HCT116 (cell line): ENCODE measurements at regions not wholly inside any gene's neighbourhood (a gene's known extent, or its start where the extent isn't known, plus 50 kb on each side); places are given as distances from the start of the nearest gene placed in this dataset.

Source experiments
- ATAC-seq: fragments of 200-7000 bp; cut with Tn5 transposase; 2 replicates; pipeline ENCODE4 v1.9.1; 2020; ENCODE audit warnings: mild to moderate bottlenecking, moderate library complexity
- BruUV-seq: library from RNA; stranded (reverse); fragments of 400-500 nt; replicated peaks from 2 replicates; lab custom pipeline; 2021; lab: Mats Ljungman, UMichigan
- CTCF ChIA-PET: fragments of 300-600 bp; sonication (Branson Sonifier 250); formaldehyde crosslinking; loops from one replicate; lab custom pipeline; 2021; ENCODE audit warnings: antibody characterized with exemption; lab: Charles Lee
- POLR2A ChIA-PET: fragments of 300-600, 350-600 bp; sonication (Branson Sonifier 250); formaldehyde crosslinking; loops from one replicate; lab custom pipeline; 2021; ENCODE audit warnings: antibody characterized with exemption; lab: Charles Lee
- RAD21 ChIA-PET, 2 experiments: fragments of 300-600 bp; sonication (Branson Sonifier 250); formaldehyde crosslinking; loops; one replicate each; lab custom pipeline; 2023; ENCODE audit warnings: low total read pairs in 2 of 2; ENCODE audit not compliant: uncharacterized antibody in 2 of 2, unreplicated experiment in 2 of 2, low non-redundant PET in 1 of 2; lab: Charles Lee
- DNase-seq: peaks from one replicate; pipeline ENCODE4 v3.0.0-alpha.2; 2010; ENCODE audit warnings: low read depth, low spot score
- H2AFZ ChIP-seq: fragments of 200-600 bp; shearing (Covaris generic), sonication (generic); 2 replicates; pipeline ENCODE4 v1.6.1; 2017; ENCODE audit warnings: low read depth, mixed run types, mixed read lengths, antibody characterized with exemption, low read length; ENCODE audit not compliant: poor library complexity, severe bottlenecking
- H3K27ac ChIP-seq: 2 replicates; pipeline ENCODE4 v1.5.1; 2012; ENCODE audit warnings: low read depth, low read length
- H3K27me3 ChIP-seq: fragments of 200-600 bp; sonication (generic); 2 replicates; pipeline ENCODE4 v1.6.1; 2016; ENCODE audit warnings: mixed run types, low read length, mixed read lengths; ENCODE audit not compliant: insufficient read depth
- H3K36me3 ChIP-seq, 2 experiments: fragments of 200-500 bp in 1 of 2; fragments of 200-600 bp in 1 of 2; sonication (Bioruptor generic) in 1 of 2; sonication (generic) in 1 of 2; 2 replicates each; pipeline versions ENCODE4 v1.5.1 to v1.6.1; 2014 to 2016; ENCODE audit warnings: low read length in 2 of 2, inconsistent platforms in 1 of 2, mixed read lengths in 1 of 2, mixed run types in 1 of 2; ENCODE audit not compliant: insufficient read depth in 2 of 2, control insufficient read depth in 1 of 2
- H3K4me1 ChIP-seq, 2 experiments: fragments of 200-600 bp in 1 of 2; sonication (generic) in 1 of 2; 2 replicates each; pipeline versions ENCODE4 v1.5.1 to v1.6.1; 2012 to 2017; ENCODE audit warnings: low read length in 2 of 2, inconsistent platforms in 1 of 2, mild to moderate bottlenecking in 1 of 2, mixed read lengths in 1 of 2, mixed run types in 1 of 2, moderate library complexity in 1 of 2; ENCODE audit not compliant: insufficient read depth in 2 of 2, control insufficient read depth in 1 of 2
- H3K4me2 ChIP-seq: fragments of 200-600 bp; sonication (generic); 2 replicates; pipeline ENCODE4 v1.6.1; 2017; ENCODE audit warnings: mixed run types, low read length, mixed read lengths
- H3K4me3 ChIP-seq, 2 experiments: fragments of 200-600 bp in 1 of 2; sonication (generic) in 1 of 2; replicated peaks in 1 of 2; 2 replicates each; pipeline ENCODE4 v1.5.1; 2011 to 2016; ENCODE audit warnings: low read length in 2 of 2, control low read depth in 1 of 2, low read depth in 1 of 2, mild to moderate bottlenecking in 1 of 2, mixed read lengths in 1 of 2, mixed run types in 1 of 2
- H3K79me2 ChIP-seq: fragments of 200-600 bp; sonication (generic); 2 replicates; pipeline ENCODE4 v1.6.1; 2017; ENCODE audit warnings: mild to moderate bottlenecking, mixed run types, low read length, moderate library complexity, mixed read lengths; ENCODE audit not compliant: insufficient read depth
- H3K9ac ChIP-seq: fragments of 200-600 bp; sonication (generic); 2 replicates; pipeline ENCODE4 v1.6.1; 2016; ENCODE audit warnings: low read length, mixed read lengths
- H3K9me2 ChIP-seq: fragments of 200-600 bp; sonication (generic), shearing (Covaris generic); 2 replicates; pipeline ENCODE4 v1.6.1; 2017; ENCODE audit warnings: mixed run types, mild to moderate bottlenecking, moderate library complexity; ENCODE audit not compliant: insufficient read depth
- H3K9me3 ChIP-seq, 2 experiments: fragments of 200-500 bp in 1 of 2; fragments of 200-600 bp in 1 of 2; sonication (Bioruptor generic) in 1 of 2; sonication (generic) in 1 of 2; 2 replicates each; pipeline ENCODE4 v1.6.1; 2014 to 2017; ENCODE audit warnings: low read length in 2 of 2, mixed read lengths in 2 of 2, inconsistent platforms in 1 of 2, low read depth in 1 of 2, mild to moderate bottlenecking in 1 of 2, mixed run types in 1 of 2, moderate library complexity in 1 of 2; ENCODE audit not compliant: control insufficient read depth in 1 of 2, insufficient read depth in 1 of 2
- H4K20me1 ChIP-seq: fragments of 200-600 bp; sonication (generic), shearing (Covaris generic); 2 replicates; pipeline ENCODE4 v1.6.1; 2017; ENCODE audit warnings: mixed run types, mild to moderate bottlenecking, moderate library complexity; ENCODE audit not compliant: insufficient read depth
- ATF3 ChIP-seq: IDR thresholded peaks from 2 replicates; pipeline ENCODE4 v1.6.1; 2012
- CBX3 ChIP-seq: IDR thresholded peaks from 2 replicates; pipeline ENCODE4 v1.6.1; 2012; ENCODE audit warnings: low read depth
- CTCF ChIP-seq, 3 experiments: fragments of 200-600 bp in 1 of 3; sonication (generic) in 1 of 3; IDR thresholded peaks in 2 of 3; conservative IDR thresholded peaks in 1 of 3; 2 replicates each; pipeline ENCODE4 v1.5.1; 2012 to 2017; ENCODE audit warnings: low read depth in 2 of 3, low read length in 2 of 3, antibody characterized with exemption in 1 of 3, borderline replicate concordance in 1 of 3, control low read depth in 1 of 3, mild to moderate bottlenecking in 1 of 3, mixed read lengths in 1 of 3, mixed run types in 1 of 3, moderate library complexity in 1 of 3; ENCODE audit not compliant: insufficient read depth in 1 of 3
- EGR1 ChIP-seq: IDR thresholded peaks from 2 replicates; pipeline ENCODE4 v1.6.1; 2012; ENCODE audit warnings: low read depth
- ELF1 ChIP-seq: IDR thresholded peaks from 2 replicates; pipeline ENCODE4 v1.6.1; 2012; ENCODE audit warnings: low read depth, borderline replicate concordance
- EZH2phosphoT487 ChIP-seq: fragments of 200-600 bp; IDR thresholded peaks from 2 replicates; pipeline ENCODE4 v1.6.1; 2018; ENCODE audit warnings: antibody characterized with exemption, borderline replicate concordance
- FOSL1 ChIP-seq: IDR thresholded peaks from 2 replicates; pipeline ENCODE4 v1.6.1; 2012; ENCODE audit warnings: low read depth
- MAX ChIP-seq: IDR thresholded peaks from 2 replicates; pipeline ENCODE4 v1.6.1; 2012
- POLR2AphosphoS5 ChIP-seq: IDR thresholded peaks from 2 replicates; pipeline ENCODE4 v1.6.1; 2011; ENCODE audit warnings: mild to moderate bottlenecking, low read depth, low read length, moderate library complexity
- RAD21 ChIP-seq: IDR thresholded peaks from 2 replicates; pipeline ENCODE4 v1.6.1; 2012; ENCODE audit warnings: low read depth, mild to moderate bottlenecking
- REST ChIP-seq: IDR thresholded peaks from 2 replicates; pipeline ENCODE4 v1.6.1; 2012; ENCODE audit warnings: low read depth
- SIN3A ChIP-seq: IDR thresholded peaks from 2 replicates; pipeline ENCODE4 v1.6.1; 2012; ENCODE audit warnings: low read depth
- SP1 ChIP-seq: IDR thresholded peaks from 2 replicates; pipeline ENCODE4 v1.6.1; 2012; ENCODE audit warnings: low read depth
- SRF ChIP-seq: IDR thresholded peaks from 2 replicates; pipeline ENCODE4 v1.6.1; 2012; ENCODE audit warnings: low read depth
- ZBTB33 ChIP-seq: IDR thresholded peaks from 2 replicates; pipeline ENCODE4 v1.6.1; 2011; ENCODE audit warnings: mild to moderate bottlenecking, low read length, moderate library complexity; ENCODE audit not compliant: insufficient replicate concordance; ENCODE audit errors: extremely low read depth
- ZFX ChIP-seq: fragments of 450-650 bp; IDR thresholded peaks from 2 replicates; pipeline ENCODE4 v1.6.1; 2017
- ZNF274 ChIP-seq: fragments of 200-500 bp; sonication (Bioruptor generic); IDR thresholded peaks from 2 replicates; pipeline ENCODE4 v1.6.1; 2014; ENCODE audit warnings: mild to moderate bottlenecking, low read depth, low read length, inconsistent platforms
- intact Hi-C: fragments of 100-400 bp; cut with micrococcal nuclease; formaldehyde crosslinking; loops from 2 replicates; pipeline ENCODE4 v1.10.0; 2022

- DNase-seq = no peak
- RAD21 ChIA-PET = no interaction called here
- TF ChIP-seq ELF1 (no peak), POLR2AphosphoS5 (no peak), REST (no peak), SP1 (no peak), SIN3A (no peak), CTCF (IDR thresholded peaks at IDR 0.05 in 2 of 3, conservative IDR thresholded peaks at IDR 0.05 in 1 of 3; ENCODE audit: borderline replicate concordance in 1 of 3, insufficient read depth in 1 of 3, low read depth in 2 of 3, low read length in 2 of 3) (no peak), RAD21 (no peak), CBX3 (no peak), EGR1 (no peak), ATF3 (no peak), FOSL1 (no peak), ZFX (no peak), MAX (no peak), EZH2phosphoT487 (no peak), SRF (no peak), ZNF274 (no peak), ZBTB33 (no peak)
Observed at GRCh38 chr11:42713753-42714152, 598.0 kb upstream of the API5 start.

More at GRCh38 chr11:42713753-42714152, 598.0 kb upstream of the API5 start:
- no peaks in the 10 kb centered on the region for H4K20me1 ChIP-seq
- peaks cover 5 to 8% of the 10 kb centered on the region in 2 experiments; a peak in 2 of 4 replicates for H3K9me3 ChIP-seq
- CTCF ChIA-PET = no interaction called here
- no peaks in the 10 kb centered on the region for H3K4me1 ChIP-seq
- ATAC-seq = no peak
- no peaks in the 10 kb centered on the region for H3K9me2 ChIP-seq
- H3K4me3 ChIP-seq = no peak overlapping the region
- H3K27me3 ChIP-seq = no peaks in the 10 kb centered on the region
- POLR2A ChIA-PET = no interaction called here
- H3K4me2 ChIP-seq = no peak overlapping the region
- intact Hi-C loops = no loop called here
- H3K9ac ChIP-seq = no peak overlapping the region
- H3K36me3 ChIP-seq = no peaks in the 10 kb centered on the region
- BruUV-seq = no TSS peak
- no peaks in the 10 kb centered on the region for H3K79me2 ChIP-seq
- no peak overlapping the region for H3K27ac ChIP-seq
- no peak overlapping the region for H2AFZ ChIP-seq
